ENCODE measurements at regions not wholly inside any gene's neighbourhood (a gene's known extent, or its start where the extent isn't known, plus 50 kb on each side); places are given as distances from the start of the nearest gene placed in this dataset.

GRCh38 chr9:88873635-88874034 lies 117.6 kb upstream of the S1PR3 start:
- TF ChIP-seq CTCF (IDR thresholded peaks at IDR 0.05; ENCODE audit: low read depth, low read length, missing input control) = no peak
- TF ChIP-seq, protein P1, sequence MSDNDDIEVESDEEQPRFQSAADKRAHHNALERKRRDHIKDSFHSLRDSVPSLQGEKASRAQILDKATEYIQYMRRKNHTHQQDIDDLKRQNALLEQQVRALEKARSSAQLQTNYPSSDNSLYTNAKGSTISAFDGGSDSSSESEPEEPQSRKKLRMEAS (IDR thresholded peaks at IDR 0.05) = no peak
- TF ChIP-seq GABPA (IDR thresholded peaks at IDR 0.05 in 1 of 2, conservative IDR thresholded peaks at IDR 0.05 in 1 of 2) = no peak
- TF ChIP-seq, protein P2, sequence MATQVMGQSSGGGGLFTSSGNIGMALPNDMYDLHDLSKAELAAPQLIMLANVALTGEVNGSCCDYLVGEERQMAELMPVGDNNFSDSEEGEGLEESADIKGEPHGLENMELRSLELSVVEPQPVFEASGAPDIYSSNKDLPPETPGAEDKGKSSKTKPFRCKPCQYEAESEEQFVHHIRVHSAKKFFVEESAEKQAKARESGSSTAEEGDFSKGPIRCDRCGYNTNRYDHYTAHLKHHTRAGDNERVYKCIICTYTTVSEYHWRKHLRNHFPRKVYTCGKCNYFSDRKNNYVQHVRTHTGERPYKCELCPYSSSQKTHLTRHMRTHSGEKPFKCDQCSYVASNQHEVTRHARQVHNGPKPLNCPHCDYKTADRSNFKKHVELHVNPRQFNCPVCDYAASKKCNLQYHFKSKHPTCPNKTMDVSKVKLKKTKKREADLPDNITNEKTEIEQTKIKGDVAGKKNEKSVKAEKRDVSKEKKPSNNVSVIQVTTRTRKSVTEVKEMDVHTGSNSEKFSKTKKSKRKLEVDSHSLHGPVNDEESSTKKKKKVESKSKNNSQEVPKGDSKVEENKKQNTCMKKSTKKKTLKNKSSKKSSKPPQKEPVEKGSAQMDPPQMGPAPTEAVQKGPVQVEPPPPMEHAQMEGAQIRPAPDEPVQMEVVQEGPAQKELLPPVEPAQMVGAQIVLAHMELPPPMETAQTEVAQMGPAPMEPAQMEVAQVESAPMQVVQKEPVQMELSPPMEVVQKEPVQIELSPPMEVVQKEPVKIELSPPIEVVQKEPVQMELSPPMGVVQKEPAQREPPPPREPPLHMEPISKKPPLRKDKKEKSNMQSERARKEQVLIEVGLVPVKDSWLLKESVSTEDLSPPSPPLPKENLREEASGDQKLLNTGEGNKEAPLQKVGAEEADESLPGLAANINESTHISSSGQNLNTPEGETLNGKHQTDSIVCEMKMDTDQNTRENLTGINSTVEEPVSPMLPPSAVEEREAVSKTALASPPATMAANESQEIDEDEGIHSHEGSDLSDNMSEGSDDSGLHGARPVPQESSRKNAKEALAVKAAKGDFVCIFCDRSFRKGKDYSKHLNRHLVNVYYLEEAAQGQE (IDR thresholded peaks at IDR 0.05) = no peak
- TF ChIP-seq ZBTB33 (IDR thresholded peaks at IDR 0.05) = no peak
- TF ChIP-seq TAF1 (conservative IDR thresholded peaks at IDR 0.05) = no peak
- no peak for TF ChIP-seq ATF3 (IDR thresholded peaks at IDR 0.05)
- no peak for TF ChIP-seq YY1 (IDR thresholded peaks at IDR 0.05)

Data from liver (tissue), 3 donors.